Endothelial cell of umbilical vein (primary cell): ENCODE measurements at regions not wholly inside any gene's neighbourhood (a gene's known extent, or its start where the extent isn't known, plus 50 kb on each side); places are given as distances from the start of the nearest gene placed in this dataset.

Source experiments
- BruUV-seq: library from RNA; stranded (reverse); fragments of 400-500 nt; replicated peaks from 2 replicates; lab custom pipeline; 2021; lab: Mats Ljungman, UMichigan
- CTCF ChIA-PET: fragments of 300-600, 350-600 bp; sonication (Branson Sonifier 250); formaldehyde crosslinking; loops from one replicate; lab custom pipeline; 2021; ENCODE audit warnings: antibody characterized with exemption, inconsistent platforms; lab: Charles Lee
- POLR2A ChIA-PET: fragments of 300-600, 350-600 bp; sonication (Branson Sonifier 250); formaldehyde crosslinking; loops from one replicate; lab custom pipeline; 2021; ENCODE audit warnings: antibody characterized with exemption, inconsistent platforms; lab: Charles Lee
- DNase-seq: peaks from one replicate; pipeline ENCODE4 v3.0.0-alpha.2; 2011; ENCODE audit warnings: low read depth, low spot score
- FAIRE-seq: peaks from 2 replicates; lab custom pipeline; 2011; peaks lifted over from hg19 to GRCh38; lab: Jason Lieb, UNC
- H2AFZ ChIP-seq: 2 replicates; pipeline ENCODE4 v1.6.0; 2012; ENCODE audit warnings: low read depth, low read length, control low read depth, inconsistent platforms
- H3K27ac ChIP-seq: 2 replicates; pipeline ENCODE4 v1.5.1; 2011; ENCODE audit warnings: low read depth, mild to moderate bottlenecking, control low read depth, low read length, moderate library complexity; ENCODE audit not compliant: insufficient read depth
- H3K27me3 ChIP-seq, 2 experiments: 2 replicates each; pipeline versions ENCODE4 v1.6.0 to v1.6.1; 2011; ENCODE audit warnings: low read length in 2 of 2, mixed read lengths in 1 of 2; ENCODE audit not compliant: control insufficient read depth in 2 of 2, insufficient read depth in 2 of 2
- H3K36me3 ChIP-seq, 2 experiments: 2 replicates in 1 of 2; 3 replicates in 1 of 2; pipeline ENCODE4 v1.5.1; 2011; ENCODE audit warnings: low read length in 2 of 2, mild to moderate bottlenecking in 1 of 2, moderate library complexity in 1 of 2; ENCODE audit not compliant: control insufficient read depth in 2 of 2, insufficient read depth in 2 of 2; ENCODE audit errors: extremely low read depth in 1 of 2
- H3K4me1 ChIP-seq: 3 replicates; pipeline ENCODE4 v1.5.1; 2011; ENCODE audit warnings: mild to moderate bottlenecking, low read length; ENCODE audit not compliant: control insufficient read depth, insufficient read depth; ENCODE audit errors: extremely low read depth
- H3K4me2 ChIP-seq: 2 replicates; pipeline ENCODE4 v1.6.1; 2011; ENCODE audit warnings: low read length, control low read depth, mixed read lengths; ENCODE audit not compliant: insufficient read depth
- H3K4me3 ChIP-seq, 3 experiments: fragments of 200-600 bp in 1 of 3; sonication (generic), shearing (Covaris generic) in 1 of 3; replicated peaks in 1 of 3; 2 replicates each; pipeline ENCODE4 v1.5.1; 2011 to 2016; ENCODE audit warnings: control low read depth in 3 of 3, low read length in 3 of 3, mild to moderate bottlenecking in 2 of 3, inconsistent platforms in 1 of 3, low read depth in 1 of 3, moderate library complexity in 1 of 3; ENCODE audit not compliant: insufficient read depth in 1 of 3
- H3K79me2 ChIP-seq: 2 replicates; pipeline ENCODE4 v1.6.0; 2012; ENCODE audit warnings: low read length, inconsistent platforms; ENCODE audit not compliant: control insufficient read depth, insufficient read depth
- H3K9ac ChIP-seq: replicated peaks from 2 replicates; pipeline ENCODE3; 2011; ENCODE audit warnings: low read length, control low read depth; ENCODE audit not compliant: insufficient read depth; ENCODE audit errors: extremely low read depth
- H3K9me1 ChIP-seq: replicated peaks from 3 replicates; pipeline ENCODE4 v1.6.0; 2011; ENCODE audit warnings: mild to moderate bottlenecking, low read length; ENCODE audit not compliant: control insufficient read depth, insufficient read depth; ENCODE audit errors: extremely low read depth
- H3K9me3 ChIP-seq: replicated peaks from 2 replicates; pipeline ENCODE4 v1.5.1; 2012; ENCODE audit warnings: low read length, inconsistent platforms; ENCODE audit not compliant: control insufficient read depth, insufficient read depth
- H4K20me1 ChIP-seq: replicated peaks from 2 replicates; pipeline ENCODE3; 2011; ENCODE audit warnings: mild to moderate bottlenecking, low read length; ENCODE audit not compliant: control insufficient read depth, insufficient read depth; ENCODE audit errors: extremely low read depth
- CTCF ChIP-seq, 2 donors: IDR thresholded peaks; 1 replicate in 1 of 2; 2 replicates in 1 of 2; pipeline ENCODE4 v1.5.1; 2011; ENCODE audit warnings: low read length in 2 of 2, mild to moderate bottlenecking in 2 of 2, moderate library complexity in 2 of 2, control low read depth in 1 of 2, inconsistent platforms in 1 of 2, low read depth in 1 of 2; ENCODE audit not compliant: insufficient read depth in 1 of 2; ENCODE audit errors: extremely low read depth in 1 of 2
- EZH2 ChIP-seq: IDR thresholded peaks from 2 replicates; pipeline ENCODE4 v1.6.1; 2012; ENCODE audit warnings: borderline replicate concordance, low read depth, mild to moderate bottlenecking, moderate library complexity, low read length, inconsistent platforms; ENCODE audit not compliant: severe bottlenecking
- FOS ChIP-seq: IDR thresholded peaks from 2 replicates; pipeline ENCODE4 v1.6.1; 2011; ENCODE audit warnings: mild to moderate bottlenecking, low read length, moderate library complexity, borderline replicate concordance; ENCODE audit not compliant: insufficient read depth
- GATA2 ChIP-seq: IDR thresholded peaks from 2 replicates; pipeline ENCODE4 v1.7.0; 2011; ENCODE audit warnings: low read depth, mild to moderate bottlenecking, moderate library complexity, mixed read lengths, low read length; ENCODE audit not compliant: insufficient read length, insufficient read depth
- JUN ChIP-seq: IDR thresholded peaks from 2 replicates; pipeline ENCODE4 v1.6.1; 2011; ENCODE audit warnings: borderline replicate concordance, low read depth; ENCODE audit not compliant: insufficient read length, insufficient read depth
- MAX ChIP-seq: IDR thresholded peaks from 2 replicates; pipeline ENCODE4 v1.6.1; 2011; ENCODE audit not compliant: insufficient read depth, insufficient read length
- MYC ChIP-seq: IDR thresholded peaks from one replicate; pipeline ENCODE4 v1.6.1; 2011; ENCODE audit warnings: mild to moderate bottlenecking, low read depth, low read length
- POLR2A ChIP-seq: IDR thresholded peaks from 2 replicates; pipeline ENCODE4 v1.6.1; 2012; ENCODE audit warnings: low read depth, mild to moderate bottlenecking, control low read depth, low read length
- POLR2AphosphoS5 ChIP-seq: IDR thresholded peaks from 2 replicates; pipeline ENCODE4 v1.6.1; 2012; ENCODE audit warnings: low read depth, mild to moderate bottlenecking, control low read depth, low read length, moderate library complexity; ENCODE audit not compliant: insufficient read depth
- dilution Hi-C: fragments of 300-500 bp; cut with MboI; formaldehyde crosslinking; loops from one replicate; pipeline ENCODE4 v1.15.0; 2019; ENCODE audit warnings: low sequenced_read_pairs; ENCODE audit not compliant: extremely low pct_ligation_motif_present
- intact Hi-C: fragments of 100-400 bp; cut with micrococcal nuclease; formaldehyde crosslinking; loops from one replicate; pipeline ENCODE4 v1.10.0; 2022

GRCh38 chr20:52905241-52905994, 66.7 kb upstream of the TSHZ2 start:
- H3K27me3 ChIP-seq, result no peaks in the 10 kb centered on the region
- ChIA-PET CTCF (no interaction called here), POLR2A (no interaction called here)
- no peaks in the 10 kb centered on the region for H3K36me3 ChIP-seq
- BruUV-seq, result no TSS peak
- no peak overlapping the region for H3K4me2 ChIP-seq
- H3K4me1 ChIP-seq, result no peaks in the 10 kb centered on the region
- FAIRE-seq (no peak), DNase-seq (no peak)
- H3K4me3 ChIP-seq, result no peak overlapping the region
- dilution Hi-C loops (no loop called here), intact Hi-C loops (no loop called here)
- H3K27ac ChIP-seq, result no peak overlapping the region
- H3K9me1 ChIP-seq, result no peaks in the 10 kb centered on the region
- H3K9ac ChIP-seq, result no peak overlapping the region
- no peaks in the 10 kb centered on the region for H4K20me1 ChIP-seq
- no peaks in the 10 kb centered on the region for H3K79me2 ChIP-seq
- TF ChIP-seq JUN, result no peak
- TF ChIP-seq POLR2A, result no peak
- TF ChIP-seq CTCF (IDR thresholded peaks at IDR 0.05; ENCODE audit: extremely low read depth in 1 of 2, insufficient read depth in 1 of 2, low read depth in 1 of 2, low read length in 2 of 2), result no peak
- TF ChIP-seq FOS, result no peak
- no peak for TF ChIP-seq GATA2
- TF ChIP-seq MAX, result no peak
- TF ChIP-seq POLR2AphosphoS5, result no peak
- TF ChIP-seq MYC, result no peak
- TF ChIP-seq EZH2, result no peak
- H3K9me3 ChIP-seq, result no peaks in the 10 kb centered on the region
- no peak overlapping the region for H2AFZ ChIP-seq
